ENCODE measurements at regions not wholly inside any gene's neighbourhood (a gene's known extent, or its start where the extent isn't known, plus 50 kb on each side); places are given as distances from the start of the nearest gene placed in this dataset.

DNA sequence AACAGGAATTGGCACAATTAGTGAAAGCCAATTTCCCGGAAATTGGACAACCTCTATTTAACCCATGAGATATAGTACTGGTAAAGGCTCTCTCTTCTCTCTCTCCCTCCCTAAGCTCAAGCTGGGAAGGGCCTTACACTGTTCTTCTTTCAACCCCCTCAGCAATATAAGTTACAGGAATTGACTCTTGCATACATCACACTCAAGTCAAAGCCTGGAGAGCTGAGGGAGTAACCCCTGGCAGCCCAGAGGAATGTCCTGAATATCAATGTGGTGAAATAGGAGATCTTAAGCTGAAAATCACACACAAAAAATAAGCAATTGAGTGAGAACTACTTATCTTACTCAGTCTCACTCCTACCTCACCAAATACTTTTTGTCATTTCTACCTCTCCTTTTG, 186.9 kb upstream of the SPOCK3 start:
- TF ChIP-seq, protein P1, sequence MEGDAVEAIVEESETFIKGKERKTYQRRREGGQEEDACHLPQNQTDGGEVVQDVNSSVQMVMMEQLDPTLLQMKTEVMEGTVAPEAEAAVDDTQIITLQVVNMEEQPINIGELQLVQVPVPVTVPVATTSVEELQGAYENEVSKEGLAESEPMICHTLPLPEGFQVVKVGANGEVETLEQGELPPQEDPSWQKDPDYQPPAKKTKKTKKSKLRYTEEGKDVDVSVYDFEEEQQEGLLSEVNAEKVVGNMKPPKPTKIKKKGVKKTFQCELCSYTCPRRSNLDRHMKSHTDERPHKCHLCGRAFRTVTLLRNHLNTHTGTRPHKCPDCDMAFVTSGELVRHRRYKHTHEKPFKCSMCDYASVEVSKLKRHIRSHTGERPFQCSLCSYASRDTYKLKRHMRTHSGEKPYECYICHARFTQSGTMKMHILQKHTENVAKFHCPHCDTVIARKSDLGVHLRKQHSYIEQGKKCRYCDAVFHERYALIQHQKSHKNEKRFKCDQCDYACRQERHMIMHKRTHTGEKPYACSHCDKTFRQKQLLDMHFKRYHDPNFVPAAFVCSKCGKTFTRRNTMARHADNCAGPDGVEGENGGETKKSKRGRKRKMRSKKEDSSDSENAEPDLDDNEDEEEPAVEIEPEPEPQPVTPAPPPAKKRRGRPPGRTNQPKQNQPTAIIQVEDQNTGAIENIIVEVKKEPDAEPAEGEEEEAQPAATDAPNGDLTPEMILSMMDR (IDR thresholded peaks at IDR 0.05): no peak
- no peak for TF ChIP-seq POLR2AphosphoS5 (IDR thresholded peaks at IDR 0.05; ENCODE audit: low read depth, low read length)
- no peak for TF ChIP-seq TCF7L2 (IDR thresholded peaks at IDR 0.05; ENCODE audit: low read depth, low read length)
- no peak for TF ChIP-seq SIN3A (IDR thresholded peaks at IDR 0.05; ENCODE audit: borderline replicate concordance, insufficient read depth, low read depth, low read length)

Data from Panc1 (cell line).